Glutamatergic neuron (in vitro differentiated cells): ENCODE measurements at regions not wholly inside any gene's neighbourhood (a gene's known extent, or its start where the extent isn't known, plus 50 kb on each side); places are given as distances from the start of the nearest gene placed in this dataset.

Experiments
- DNase-seq: peaks from one replicate; pipeline ENCODE4 v3.0.0; 2022
- H3K27ac Mint-ChIP-seq: one replicate; pipeline ENCODE4 v1.8.0; 2020; ENCODE audit warnings: mild to moderate bottlenecking, mixed read lengths, inconsistent platforms; ENCODE audit not compliant: unreplicated experiment
- H3K27me3 Mint-ChIP-seq: one replicate; pipeline ENCODE4 v1.8.0; 2020; ENCODE audit warnings: mild to moderate bottlenecking, moderate library complexity, mixed read lengths, inconsistent platforms; ENCODE audit not compliant: unreplicated experiment
- H3K36me3 Mint-ChIP-seq: one replicate; pipeline ENCODE4 v1.8.0; 2020; ENCODE audit warnings: mild to moderate bottlenecking, mixed read lengths, inconsistent platforms; ENCODE audit not compliant: unreplicated experiment
- H3K4me1 Mint-ChIP-seq: one replicate; pipeline ENCODE4 v1.8.0; 2020; ENCODE audit warnings: mild to moderate bottlenecking, low read depth, mixed read lengths, inconsistent platforms; ENCODE audit not compliant: unreplicated experiment
- H3K4me3 Mint-ChIP-seq: one replicate; pipeline ENCODE4 v1.8.0; 2020; ENCODE audit warnings: mild to moderate bottlenecking, mixed read lengths, inconsistent platforms; ENCODE audit not compliant: unreplicated experiment
- H3K9me3 Mint-ChIP-seq: one replicate; pipeline ENCODE4 v1.8.0; 2020; ENCODE audit warnings: mild to moderate bottlenecking, moderate library complexity, mixed read lengths, inconsistent platforms; ENCODE audit not compliant: unreplicated experiment
- TF ChIP-seq, protein P1 (sequence below): fragments of 200-600 bp; sonication (generic); IDR thresholded peaks from one replicate; pipeline ENCODE4 v1.5.0; 2021; ENCODE audit not compliant: partially characterized antibody, unreplicated experiment

DNA sequence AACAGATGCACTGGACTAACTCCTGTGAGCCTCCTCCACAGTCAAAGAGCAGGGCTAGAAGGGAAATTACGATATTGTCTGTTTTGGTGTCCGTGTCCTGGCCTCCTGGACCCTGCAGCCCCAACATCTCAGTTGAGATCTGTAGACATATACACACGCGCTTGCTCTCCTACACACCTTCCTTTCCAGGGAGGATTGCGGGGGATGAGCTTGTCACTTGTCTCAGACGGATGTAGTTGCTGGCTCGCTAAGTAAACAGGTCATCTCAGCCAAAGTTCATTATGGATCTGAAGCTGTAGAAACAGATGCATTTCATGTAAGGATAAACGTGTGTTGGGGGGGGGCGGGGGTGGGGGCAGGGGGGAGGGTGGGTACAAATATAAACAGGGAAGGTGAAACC, 549.3 kb downstream of the CCDC171 start:
- Mint-ChIP-seq H3K4me1 (peaks cover 4% of the 10 kb centered on the region), H3K4me3 (no peak overlapping the region), H3K27ac (no peak overlapping the region), H3K36me3 (no peaks in the 10 kb centered on the region), H3K9me3 (peaks cover 6% of the 10 kb centered on the region), H3K27me3 (peaks cover 2% of the 10 kb centered on the region)
- TF ChIP-seq, protein P1, sequence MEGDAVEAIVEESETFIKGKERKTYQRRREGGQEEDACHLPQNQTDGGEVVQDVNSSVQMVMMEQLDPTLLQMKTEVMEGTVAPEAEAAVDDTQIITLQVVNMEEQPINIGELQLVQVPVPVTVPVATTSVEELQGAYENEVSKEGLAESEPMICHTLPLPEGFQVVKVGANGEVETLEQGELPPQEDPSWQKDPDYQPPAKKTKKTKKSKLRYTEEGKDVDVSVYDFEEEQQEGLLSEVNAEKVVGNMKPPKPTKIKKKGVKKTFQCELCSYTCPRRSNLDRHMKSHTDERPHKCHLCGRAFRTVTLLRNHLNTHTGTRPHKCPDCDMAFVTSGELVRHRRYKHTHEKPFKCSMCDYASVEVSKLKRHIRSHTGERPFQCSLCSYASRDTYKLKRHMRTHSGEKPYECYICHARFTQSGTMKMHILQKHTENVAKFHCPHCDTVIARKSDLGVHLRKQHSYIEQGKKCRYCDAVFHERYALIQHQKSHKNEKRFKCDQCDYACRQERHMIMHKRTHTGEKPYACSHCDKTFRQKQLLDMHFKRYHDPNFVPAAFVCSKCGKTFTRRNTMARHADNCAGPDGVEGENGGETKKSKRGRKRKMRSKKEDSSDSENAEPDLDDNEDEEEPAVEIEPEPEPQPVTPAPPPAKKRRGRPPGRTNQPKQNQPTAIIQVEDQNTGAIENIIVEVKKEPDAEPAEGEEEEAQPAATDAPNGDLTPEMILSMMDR: no peak
- no peak for DNase-seq

DNA sequence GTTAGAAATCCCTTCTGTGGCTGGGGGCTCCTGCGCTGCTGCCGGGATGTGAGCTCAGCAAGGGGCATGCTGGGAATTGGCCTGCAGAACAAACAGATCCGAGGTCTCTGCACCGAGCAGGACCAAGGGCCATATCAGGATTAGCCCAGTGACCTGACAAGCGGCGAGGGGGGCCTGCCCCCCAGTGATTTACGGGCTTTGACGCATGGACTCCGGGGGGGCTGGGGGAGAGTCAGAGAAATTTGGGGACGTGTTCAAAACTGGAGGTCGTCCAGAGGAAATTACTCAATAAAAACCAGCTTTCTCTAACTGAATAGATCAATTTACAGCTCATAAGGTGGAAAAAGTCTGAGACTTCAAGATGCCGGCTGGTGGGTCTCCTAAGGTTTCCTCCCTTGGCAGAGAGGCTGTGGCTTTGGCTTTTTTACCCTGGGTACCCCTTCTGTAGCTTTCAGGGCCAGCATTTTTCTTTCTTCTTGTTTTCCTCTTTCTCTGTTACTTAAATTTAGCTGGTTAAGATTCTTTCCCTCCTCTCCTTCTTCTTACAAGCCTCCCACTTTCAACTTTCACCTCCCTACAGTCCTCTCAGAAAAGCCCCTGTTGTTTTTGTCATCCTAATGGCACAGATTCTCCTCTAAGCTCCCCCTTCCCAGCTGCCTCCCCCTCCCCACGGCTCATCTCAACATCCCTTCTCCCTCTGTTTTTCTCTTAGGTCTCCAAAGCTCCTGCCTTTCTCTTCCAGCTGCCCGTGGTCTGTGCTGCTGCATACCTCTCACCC, 551.0 kb downstream of the CCDC171 start:
- H3K36me3 Mint-ChIP-seq: no peaks in the 10 kb centered on the region
- H3K4me1 Mint-ChIP-seq: peaks cover 4% of the 10 kb centered on the region
- no peak overlapping the region for H3K27ac Mint-ChIP-seq
- H3K4me3 Mint-ChIP-seq: no peak overlapping the region
- H3K27me3 Mint-ChIP-seq: peaks cover 2% of the 10 kb centered on the region
- DNase-seq: no peak
- peaks cover 6% of the 10 kb centered on the region for H3K9me3 Mint-ChIP-seq
- TF ChIP-seq, protein P1: no peak

DNA sequence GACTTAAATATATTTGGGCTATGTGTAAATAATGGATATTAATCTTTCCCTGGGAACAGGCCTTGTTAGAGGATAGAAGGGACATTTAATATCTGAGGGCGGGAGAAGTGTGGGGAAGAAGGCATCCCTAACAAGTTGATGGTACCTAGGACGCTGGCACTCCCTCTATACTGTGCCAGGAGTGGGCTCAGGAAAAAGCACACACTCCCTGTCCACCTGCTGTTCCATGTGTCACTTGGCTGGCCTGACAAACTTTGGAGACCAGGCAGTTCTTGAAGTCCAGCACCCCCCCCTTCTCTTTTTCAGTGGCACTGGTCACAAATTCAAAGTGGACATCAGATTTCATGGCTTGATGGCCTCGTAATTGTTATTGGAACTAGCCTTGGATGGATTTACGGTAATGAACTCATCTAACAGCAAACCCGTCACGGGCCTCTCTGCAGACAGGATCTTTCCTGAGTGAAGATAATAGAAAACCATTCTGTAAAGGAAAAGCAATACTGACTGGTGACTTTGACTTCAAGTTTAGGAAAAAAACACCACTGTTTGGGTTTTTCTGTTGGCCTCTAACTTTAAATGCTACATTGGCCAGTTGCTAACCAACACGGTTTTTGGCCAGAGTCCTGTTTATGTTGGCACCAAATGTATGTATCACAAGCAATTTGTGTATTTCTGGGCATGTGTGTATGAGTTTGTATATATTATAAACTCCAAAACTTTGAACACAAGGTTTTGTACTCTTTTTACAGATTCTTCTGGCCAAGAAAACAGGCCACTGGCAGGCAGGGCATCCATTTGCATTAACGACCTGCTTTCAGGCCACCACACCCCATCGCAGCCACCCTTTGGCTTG, 552.6 kb downstream of the CCDC171 start:
- peaks cover 2% of the 10 kb centered on the region for H3K27me3 Mint-ChIP-seq
- TF ChIP-seq, protein P1: no peak
- peaks cover 1% of the 10 kb centered on the region for H3K9me3 Mint-ChIP-seq
- no peak for DNase-seq
- H3K27ac Mint-ChIP-seq: no peak overlapping the region
- H3K36me3 Mint-ChIP-seq: no peaks in the 10 kb centered on the region
- no peak overlapping the region for H3K4me3 Mint-ChIP-seq
- peaks cover 4% of the 10 kb centered on the region for H3K4me1 Mint-ChIP-seq

DNA sequence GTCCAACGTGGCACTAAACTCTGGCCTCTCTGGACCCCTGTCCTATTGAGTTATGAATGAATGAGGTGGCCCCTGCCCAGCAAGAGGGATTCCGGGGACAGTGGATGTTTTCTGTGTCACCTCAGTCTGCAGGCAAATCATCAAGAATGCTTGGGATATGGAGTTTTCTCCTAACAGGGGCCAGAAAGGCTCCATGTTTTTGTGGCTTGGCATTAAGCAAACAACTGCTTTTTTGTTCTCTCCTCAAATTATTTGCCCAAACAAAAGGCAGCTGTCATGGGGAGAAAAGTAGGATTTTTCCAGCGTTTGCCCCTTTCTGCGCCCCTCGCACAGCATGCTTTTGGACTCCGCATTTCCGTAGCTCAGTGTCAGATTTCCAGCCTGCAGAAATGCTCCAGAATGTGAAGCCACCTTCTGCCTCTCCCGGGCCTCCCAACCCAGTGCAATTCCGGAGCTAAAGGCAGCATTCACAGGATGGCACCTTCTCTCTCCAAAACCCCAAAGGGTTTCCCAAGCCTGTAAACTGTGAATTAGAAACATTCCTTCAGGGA, 553.3 kb downstream of the CCDC171 start:
- Mint-ChIP-seq H3K4me1 (peaks cover 4% of the 10 kb centered on the region), H3K27me3 (peaks cover 2% of the 10 kb centered on the region), H3K36me3 (no peaks in the 10 kb centered on the region), H3K4me3 (no peak overlapping the region), H3K9me3 (no peaks in the 10 kb centered on the region), H3K27ac (no peak overlapping the region)
- TF ChIP-seq, protein P1: no peak
- DNase-seq: no peak
